NCI-H345 (cell line): ENCODE measurements at regions not wholly inside any gene's neighbourhood (a gene's known extent, or its start where the extent isn't known, plus 50 kb on each side); places are given as distances from the start of the nearest gene placed in this dataset.

Experiments
- DNase-seq: peaks from one replicate; lab custom pipeline; 2025; lab: John Stamatoyannopoulos, UW

GRCh38 chr16:48681520-48681919 lies 71.5 kb upstream of the N4BP1 start:
- DNase-seq: no peak

GRCh38 chr16:48680881-48681280 lies 70.9 kb upstream of the N4BP1 start:
- DNase-seq: no peak

DNA sequence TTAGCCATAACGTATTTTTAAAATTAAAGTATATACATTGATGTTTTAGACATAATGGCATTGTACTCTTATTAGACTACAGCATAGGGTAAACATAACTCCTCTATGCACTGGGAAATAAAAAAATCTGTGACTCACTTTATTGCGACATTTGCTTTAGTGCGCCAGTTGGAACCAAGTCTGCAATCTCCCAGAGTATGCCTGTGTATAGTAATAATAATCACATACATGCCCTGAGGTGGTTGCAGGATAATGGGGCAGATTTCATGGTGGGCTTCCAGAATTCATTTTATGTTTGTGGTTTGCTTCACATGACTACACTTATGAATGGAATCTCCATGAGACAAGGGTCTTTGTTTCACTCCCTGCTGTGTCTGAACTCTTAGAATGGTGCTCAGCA lies 66.9 kb upstream of the N4BP1 start:
- DNase-seq: no peak

- peak; percentile 0 for DNase-seq
Observed at GRCh38 chr16:48668184-48668583, 58.2 kb upstream of the N4BP1 start.

- no peak for DNase-seq
Observed at GRCh38 chr16:48659940-48660339, 50.0 kb upstream of the N4BP1 start.
